ENCODE measurements at regions not wholly inside any gene's neighbourhood (a gene's known extent, or its start where the extent isn't known, plus 50 kb on each side); places are given as distances from the start of the nearest gene placed in this dataset.

DNA sequence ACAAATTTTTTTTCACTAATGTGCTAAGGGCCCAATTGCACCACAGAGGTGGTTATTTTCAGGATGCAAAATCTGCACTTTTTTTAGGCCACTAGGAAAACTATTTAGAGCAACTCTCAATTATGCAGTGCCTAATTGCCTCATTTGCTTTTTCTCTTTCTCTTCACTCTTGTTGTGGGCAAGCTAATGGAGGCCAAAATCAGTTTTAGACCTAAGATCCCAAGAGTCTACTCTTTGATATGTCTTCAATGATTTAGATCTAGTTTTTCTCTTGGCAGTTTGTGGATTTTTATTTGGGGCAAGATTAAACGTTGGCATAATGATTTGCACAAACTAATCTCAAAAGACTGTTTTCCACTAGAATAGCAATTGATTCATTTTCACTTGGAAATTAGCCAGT lies 1996.9 kb downstream of the LRRC4C start:
- no peak for TF ChIP-seq CTCF (IDR thresholded peaks at IDR 0.05; ENCODE audit: unreplicated experiment)
- Mint-ChIP-seq H3K27me3 (ENCODE audit: unreplicated experiment) (no peaks in the 10 kb centered on the region), H3K36me3 (ENCODE audit: insufficient read depth, unreplicated experiment) (no peaks in the 10 kb centered on the region), H3K4me3 (ENCODE audit: low read depth, unreplicated experiment) (no peak overlapping the region), H3K27ac (ENCODE audit: unreplicated experiment) (no peak overlapping the region), H3K4me1 (ENCODE audit: low read depth, unreplicated experiment) (no peaks in the 10 kb centered on the region), H3K9me3 (ENCODE audit: low read depth, unreplicated experiment) (peaks cover 11% of the 10 kb centered on the region)
- CTCF ChIA-PET, result no interaction called here
- intact Hi-C loops (cut with micrococcal nuclease; ENCODE audit: unreplicated experiment), result no loop called here
- DNase-seq, result no peak
- no TSS peak for BruUV-seq (replicated peaks)

- Mint-ChIP-seq H3K4me3 (ENCODE audit: low read depth, unreplicated experiment) (no peak overlapping the region), H3K27me3 (ENCODE audit: unreplicated experiment) (no peaks in the 10 kb centered on the region), H3K36me3 (ENCODE audit: insufficient read depth, unreplicated experiment) (no peaks in the 10 kb centered on the region), H3K27ac (ENCODE audit: unreplicated experiment) (no peak overlapping the region), H3K4me1 (ENCODE audit: low read depth, unreplicated experiment) (no peaks in the 10 kb centered on the region), H3K9me3 (ENCODE audit: low read depth, unreplicated experiment) (peaks cover 11% of the 10 kb centered on the region)
- no peak for DNase-seq
- no peak for TF ChIP-seq CTCF (IDR thresholded peaks at IDR 0.05; ENCODE audit: unreplicated experiment)
- CTCF ChIA-PET, result no interaction called here
- BruUV-seq (replicated peaks), result no TSS peak
- intact Hi-C loops (cut with micrococcal nuclease; ENCODE audit: unreplicated experiment), result no loop called here
Measured at GRCh38 chr11:39461066-39461465, 1998.4 kb downstream of the LRRC4C start.

- TF ChIP-seq CTCF (IDR thresholded peaks at IDR 0.05; ENCODE audit: unreplicated experiment), result no peak
- no peaks in the 10 kb centered on the region for H3K36me3 Mint-ChIP-seq (ENCODE audit: insufficient read depth, unreplicated experiment)
- peaks cover 11% of the 10 kb centered on the region for H3K9me3 Mint-ChIP-seq (ENCODE audit: low read depth, unreplicated experiment)
- H3K4me1 Mint-ChIP-seq (ENCODE audit: low read depth, unreplicated experiment), result no peaks in the 10 kb centered on the region
- intact Hi-C loops (cut with micrococcal nuclease; ENCODE audit: unreplicated experiment), result no loop called here
- no peaks in the 10 kb centered on the region for H3K27me3 Mint-ChIP-seq (ENCODE audit: unreplicated experiment)
- BruUV-seq (replicated peaks), result no TSS peak
- DNase-seq, result no peak
- no peak overlapping the region for H3K4me3 Mint-ChIP-seq (ENCODE audit: low read depth, unreplicated experiment)
- CTCF ChIA-PET, result no interaction called here
- H3K27ac Mint-ChIP-seq (ENCODE audit: unreplicated experiment), result no peak overlapping the region
Measured at GRCh38 chr11:39459606-39460005, 1999.8 kb downstream of the LRRC4C start.

DNA sequence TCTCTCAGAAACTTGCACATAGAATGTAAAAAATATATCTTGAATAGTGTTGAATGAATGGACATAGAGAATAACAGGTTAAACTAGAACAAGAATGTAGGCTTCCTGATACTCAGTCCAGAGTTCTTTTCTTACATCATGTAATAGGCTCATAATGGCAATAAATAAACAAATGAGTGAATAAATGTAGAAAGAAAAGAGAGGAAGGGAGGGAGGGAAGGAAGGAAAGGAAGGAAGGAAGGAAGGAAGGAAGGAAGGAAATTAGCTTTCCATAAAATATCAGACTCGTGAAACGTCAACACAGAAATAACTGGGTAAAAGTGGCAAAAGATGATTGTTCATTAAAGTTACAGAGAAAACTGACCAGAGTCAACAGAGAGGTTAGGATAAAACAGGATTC lies 2001.0 kb downstream of the LRRC4C start:
- DNase-seq, result no peak
- CTCF ChIA-PET, result no interaction called here
- Mint-ChIP-seq H3K9me3 (ENCODE audit: low read depth, unreplicated experiment) (peaks cover 11% of the 10 kb centered on the region), H3K36me3 (ENCODE audit: insufficient read depth, unreplicated experiment) (no peaks in the 10 kb centered on the region), H3K4me3 (ENCODE audit: low read depth, unreplicated experiment) (no peak overlapping the region), H3K27me3 (ENCODE audit: unreplicated experiment) (no peaks in the 10 kb centered on the region), H3K27ac (ENCODE audit: unreplicated experiment) (no peak overlapping the region), H3K4me1 (ENCODE audit: low read depth, unreplicated experiment) (no peaks in the 10 kb centered on the region)
- BruUV-seq (replicated peaks), result no TSS peak
- intact Hi-C loops (cut with micrococcal nuclease; ENCODE audit: unreplicated experiment), result no loop called here
- no peak for TF ChIP-seq CTCF (IDR thresholded peaks at IDR 0.05; ENCODE audit: unreplicated experiment)

Measured in Calu3 (cell line).